ENCODE measurements at regions not wholly inside any gene's neighbourhood (a gene's known extent, or its start where the extent isn't known, plus 50 kb on each side); places are given as distances from the start of the nearest gene placed in this dataset.

DNA sequence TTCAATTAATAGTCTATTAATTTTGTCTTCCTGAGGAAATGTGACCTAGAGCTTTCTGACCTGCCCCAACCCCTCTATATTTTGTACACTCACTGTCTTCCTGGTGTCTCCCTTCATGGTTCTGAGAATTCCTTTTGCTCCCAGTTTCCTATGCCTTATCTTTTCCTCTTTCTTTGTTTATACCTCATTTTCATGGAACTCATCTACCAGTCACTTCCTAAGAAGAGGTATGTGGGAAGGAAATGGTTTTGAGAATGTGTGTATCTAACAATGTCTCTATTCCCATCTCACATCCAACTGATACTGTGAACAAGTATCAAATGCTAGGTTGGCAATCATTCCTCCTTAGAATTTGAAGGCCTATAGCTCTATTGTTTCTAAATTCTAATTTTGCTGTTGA, 245.1 kb upstream of the EGLN3 start:
- no peak for DNase-seq (ENCODE audit: low spot score)
- in situ Hi-C loops (cut with HindIII; ENCODE audit: low sequenced_read_pairs), result no loop called here

DNA sequence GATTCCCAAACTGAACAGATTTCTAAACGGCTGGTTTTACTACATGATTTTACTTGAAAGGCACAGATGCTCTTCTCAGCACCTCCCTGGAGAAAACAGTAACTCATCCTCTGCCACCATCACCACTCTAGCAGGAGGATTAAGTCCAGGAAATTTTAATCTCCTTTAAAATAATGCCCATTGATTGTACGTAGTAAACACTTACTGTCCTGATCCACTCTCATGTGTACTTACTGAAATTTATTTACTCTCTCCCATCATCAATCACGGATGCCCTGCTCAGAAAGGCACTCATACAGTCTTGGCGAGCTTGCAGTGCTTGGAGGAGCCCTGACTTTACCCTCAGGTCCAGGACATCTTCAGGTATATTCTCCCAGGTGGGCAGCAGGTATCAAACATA, 239.8 kb upstream of the EGLN3 start:
- in situ Hi-C loops (cut with HindIII; ENCODE audit: low sequenced_read_pairs), result no loop called here
- DNase-seq (ENCODE audit: low spot score), result no peak

- in situ Hi-C loops (cut with HindIII; ENCODE audit: low sequenced_read_pairs), result no loop called here
- DNase-seq (ENCODE audit: low spot score), result no peak
Observed at GRCh38 chr14:34189866-34190265, 239.0 kb upstream of the EGLN3 start.

GRCh38 chr14:34187519-34188044, 236.7 kb upstream of the EGLN3 start:
- no peak for DNase-seq (ENCODE audit: low spot score)
- in situ Hi-C loops (cut with HindIII; ENCODE audit: low sequenced_read_pairs), result no loop called here

DNA sequence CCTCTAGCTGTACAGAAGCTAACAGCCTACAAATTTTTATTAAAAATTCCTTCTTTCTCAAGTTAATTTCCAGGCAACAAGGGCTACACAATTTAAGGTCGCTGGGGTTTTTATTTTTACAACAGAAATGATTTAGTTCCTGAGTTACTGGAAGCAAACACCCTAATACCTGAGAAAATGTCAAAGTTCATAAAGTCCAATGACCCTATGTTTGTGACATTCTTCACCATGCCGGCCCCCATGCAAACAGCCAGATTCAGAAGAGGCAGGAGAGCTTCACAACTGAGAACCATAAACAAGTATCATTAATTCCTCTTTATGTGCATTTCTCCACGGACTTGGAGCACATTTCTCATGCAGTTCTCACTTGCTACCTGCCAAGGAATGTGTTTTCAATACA, 236.2 kb upstream of the EGLN3 start:
- DNase-seq (ENCODE audit: low spot score), result no peak
- in situ Hi-C loops (cut with HindIII; ENCODE audit: low sequenced_read_pairs), result no loop called here

GRCh38 chr14:34184126-34184525, 233.3 kb upstream of the EGLN3 start:
- no peak for DNase-seq (ENCODE audit: low spot score)
- in situ Hi-C loops (cut with HindIII; ENCODE audit: low sequenced_read_pairs), result no loop called here

- no peak for DNase-seq (ENCODE audit: low spot score)
- in situ Hi-C loops (cut with HindIII; ENCODE audit: low sequenced_read_pairs), result no loop called here
Observed at GRCh38 chr14:34183478-34183877, 232.6 kb upstream of the EGLN3 start.

DNA sequence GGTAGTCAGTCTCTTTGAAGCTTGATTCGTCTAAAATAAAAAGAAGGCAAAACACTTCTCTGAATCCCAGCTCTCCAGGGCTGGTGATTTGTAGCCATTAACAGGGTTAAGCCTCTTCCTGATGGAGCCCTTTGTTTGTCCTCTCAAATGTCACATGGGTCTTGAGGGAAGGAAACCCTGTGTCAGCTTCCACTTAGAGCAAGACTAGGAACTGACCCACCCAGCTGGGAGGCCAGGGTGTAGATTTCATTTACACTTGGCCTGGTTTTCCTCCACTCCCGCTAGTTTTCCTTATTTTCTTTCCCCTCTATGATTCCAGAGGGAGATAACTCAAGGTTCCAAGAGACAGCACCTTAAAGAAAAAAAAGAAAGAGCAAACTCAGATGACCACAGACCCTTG, 230.5 kb upstream of the EGLN3 start:
- DNase-seq (ENCODE audit: low spot score), result no peak
- in situ Hi-C loops (cut with HindIII; ENCODE audit: low sequenced_read_pairs), result no loop called here

DNA sequence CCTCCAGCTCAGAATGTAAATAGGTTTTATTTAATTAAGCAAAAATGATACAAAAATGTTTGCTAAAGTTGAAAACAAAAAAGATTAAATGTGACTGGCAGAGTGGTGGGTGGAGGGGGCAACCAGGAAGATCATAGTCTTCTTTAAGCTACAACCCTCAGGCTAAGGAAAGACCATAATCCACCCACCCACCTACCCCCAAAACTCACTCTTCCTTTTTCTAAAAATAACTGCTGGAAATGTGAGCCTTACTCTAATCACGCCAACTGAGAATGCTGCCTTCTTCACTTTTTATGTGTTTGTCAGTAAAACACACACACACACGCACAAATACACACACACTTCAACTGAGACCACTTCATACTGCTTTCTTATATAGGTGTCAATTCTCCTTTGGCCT, 230.0 kb upstream of the EGLN3 start:
- in situ Hi-C loops (cut with HindIII; ENCODE audit: low sequenced_read_pairs), result no loop called here
- DNase-seq (ENCODE audit: low spot score), result no peak

DNA sequence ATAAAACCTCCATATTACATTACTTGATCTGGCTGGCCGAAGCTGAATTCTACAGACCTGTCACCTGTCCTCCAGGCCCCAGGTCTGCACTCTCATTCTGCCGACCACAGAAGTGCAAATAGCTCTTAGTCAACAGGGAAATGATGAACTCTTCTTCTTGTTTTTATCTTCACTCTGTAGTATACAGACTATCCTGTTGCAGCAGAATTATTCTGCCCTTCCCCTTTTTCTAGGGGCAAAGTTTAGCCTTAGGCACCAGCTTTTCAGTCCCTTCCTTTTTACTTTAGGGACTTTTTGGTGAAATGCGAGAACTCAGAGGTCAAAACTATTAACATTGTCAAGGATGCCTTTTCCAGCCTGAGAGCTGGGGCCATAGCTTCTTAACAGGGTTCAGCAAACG, 229.6 kb upstream of the EGLN3 start:
- in situ Hi-C loops (cut with HindIII; ENCODE audit: low sequenced_read_pairs), result no loop called here
- no peak for DNase-seq (ENCODE audit: low spot score)

- DNase-seq (ENCODE audit: low spot score), result no peak
- in situ Hi-C loops (cut with HindIII; ENCODE audit: low sequenced_read_pairs), result no loop called here
Observed at GRCh38 chr14:34179727-34180126, 228.9 kb upstream of the EGLN3 start.

GRCh38 chr14:34177466-34177865, 226.6 kb upstream of the EGLN3 start:
- in situ Hi-C loops (cut with HindIII; ENCODE audit: low sequenced_read_pairs), result no loop called here

DNA sequence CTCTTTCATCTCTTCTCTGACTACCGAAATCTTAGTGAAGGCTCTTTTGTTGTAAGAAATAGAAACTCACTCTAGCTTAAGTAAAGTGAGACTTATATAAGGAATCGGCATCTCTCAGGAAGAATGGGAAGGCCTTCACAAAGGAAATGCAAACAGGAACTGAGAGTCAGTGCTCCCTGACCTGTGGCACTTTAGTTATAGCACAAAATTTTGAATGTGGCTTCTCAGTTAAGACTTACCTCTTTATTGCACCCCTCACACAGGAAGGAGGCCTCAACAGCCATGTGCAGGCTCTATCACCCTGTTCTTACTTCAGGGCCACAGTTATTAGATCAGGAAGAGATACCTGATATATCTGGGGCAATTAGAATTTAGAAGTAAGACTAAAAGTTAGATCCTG, 224.7 kb upstream of the EGLN3 start:
- DNase-seq (ENCODE audit: low spot score), result no peak
- in situ Hi-C loops (cut with HindIII; ENCODE audit: low sequenced_read_pairs), result no loop called here

More at GRCh38 chr14:34177466-34177865, 226.6 kb upstream of the EGLN3 start:
- no peak for DNase-seq (ENCODE audit: low spot score)

GRCh38 chr14:34174973-34175372, 224.1 kb upstream of the EGLN3 start:
- no peak for DNase-seq (ENCODE audit: low spot score)
- in situ Hi-C loops (cut with HindIII; ENCODE audit: low sequenced_read_pairs), result no loop called here

DNA sequence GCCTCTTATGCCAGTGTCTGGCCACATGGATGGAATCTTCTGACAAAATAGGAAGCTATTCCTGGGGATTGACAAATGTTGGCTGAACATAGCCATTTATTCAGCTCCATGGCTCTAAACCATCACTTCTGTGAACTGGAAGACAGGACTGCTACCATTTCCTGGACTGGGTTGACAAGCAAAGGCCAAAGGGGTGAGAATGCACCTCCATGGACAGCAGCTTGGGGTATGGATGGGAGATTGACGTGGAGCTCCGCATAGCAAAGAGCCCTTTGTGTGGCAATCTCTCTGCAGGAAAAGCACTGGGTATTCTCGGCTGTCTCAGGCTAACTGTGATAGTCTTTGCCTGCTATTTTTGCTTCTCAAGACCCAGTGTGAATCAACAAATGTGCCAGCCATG, 223.0 kb upstream of the EGLN3 start:
- in situ Hi-C loops (cut with HindIII; ENCODE audit: low sequenced_read_pairs), result no loop called here
- DNase-seq (ENCODE audit: low spot score), result no peak

DNA sequence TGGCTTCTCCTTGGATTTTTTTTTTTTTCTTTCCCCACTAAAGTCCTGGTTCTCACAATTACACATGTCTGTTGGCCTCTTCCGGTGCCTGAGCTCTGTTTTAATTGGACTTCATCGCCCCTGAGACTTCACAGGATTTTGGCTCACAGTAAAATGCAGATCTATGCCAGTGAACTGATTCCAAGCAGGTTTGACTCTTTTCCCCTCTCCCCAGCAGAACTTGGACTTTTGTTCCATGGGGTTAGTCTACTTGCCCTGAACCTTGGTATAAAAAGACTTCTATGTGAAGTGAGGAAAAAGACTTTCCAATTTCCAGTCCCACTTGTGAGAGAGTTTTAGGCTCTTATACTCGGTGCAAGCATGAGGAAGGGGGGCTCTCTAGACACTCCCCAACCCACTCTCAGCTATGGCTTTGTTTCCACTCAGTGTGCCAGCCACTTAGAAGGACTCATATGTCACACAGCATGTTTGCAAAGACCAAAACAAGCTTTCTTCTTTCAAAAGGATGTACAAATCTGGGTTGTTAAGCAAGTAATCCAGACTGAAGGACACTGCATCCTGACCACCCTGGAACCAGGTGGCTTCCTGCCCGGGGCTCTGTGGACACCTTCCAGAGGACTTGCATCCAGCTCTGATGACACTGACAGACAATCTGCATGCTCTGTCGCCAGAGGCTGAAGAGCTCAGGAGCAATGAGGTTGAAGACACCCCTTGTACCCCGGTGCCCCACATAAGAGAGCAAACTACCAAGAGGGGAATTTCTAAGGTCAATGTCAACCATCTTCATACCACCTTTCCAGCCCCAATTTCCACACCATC, 221.9 kb upstream of the EGLN3 start:
- in situ Hi-C loops (cut with HindIII; ENCODE audit: low sequenced_read_pairs), result no loop called here
- DNase-seq (ENCODE audit: low spot score), result no peak

DNA sequence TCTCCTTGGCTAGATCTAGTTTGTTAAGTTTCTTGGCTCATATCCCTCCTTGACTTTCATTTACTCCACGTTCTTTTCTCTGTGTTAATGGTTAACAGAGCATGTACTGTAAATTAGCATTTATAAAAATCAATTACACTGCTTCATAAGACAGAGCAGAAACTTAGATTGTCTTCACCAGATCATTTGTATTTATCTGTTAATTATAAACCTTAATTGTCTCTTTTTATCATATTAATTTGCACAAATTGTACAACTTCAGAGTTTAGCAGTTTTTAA, 221.2 kb upstream of the EGLN3 start:
- in situ Hi-C loops (cut with HindIII; ENCODE audit: low sequenced_read_pairs), result no loop called here
- DNase-seq (ENCODE audit: low spot score), result no peak

DNA sequence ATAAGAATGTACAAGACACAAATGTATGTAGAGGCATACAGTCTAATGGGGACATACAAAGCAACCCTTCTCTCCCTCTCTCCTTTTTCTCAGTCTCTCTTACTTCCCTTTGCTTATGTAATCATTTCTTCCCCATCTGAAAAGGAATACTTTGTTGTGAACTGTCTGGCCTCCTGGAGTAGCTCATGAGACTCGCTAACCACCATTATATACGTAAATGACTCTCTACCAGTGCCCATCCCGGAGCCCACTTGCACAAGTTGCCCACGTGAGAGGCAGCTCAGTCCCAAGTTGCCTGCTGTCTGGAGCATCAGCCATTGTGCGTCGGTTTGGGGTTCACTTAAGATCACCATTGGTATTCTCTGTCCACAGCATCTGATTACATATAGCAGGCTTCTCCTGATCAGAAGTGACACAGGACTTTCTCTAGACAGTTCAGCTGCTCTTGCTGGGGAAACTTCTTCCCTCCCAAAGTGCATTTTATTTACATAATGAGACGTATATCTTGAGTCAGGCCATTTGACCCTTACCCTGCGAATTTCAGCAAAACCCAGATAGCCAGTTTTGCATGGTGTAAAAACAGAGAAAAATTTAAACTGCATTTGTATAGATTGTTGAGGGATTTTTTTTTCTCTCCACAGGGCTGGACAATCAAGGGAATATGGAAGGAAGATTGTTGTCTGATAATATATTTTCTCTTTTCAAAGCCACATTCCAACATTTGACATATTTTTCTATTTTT, 220.7 kb upstream of the EGLN3 start:
- in situ Hi-C loops (cut with HindIII; ENCODE audit: low sequenced_read_pairs), result no loop called here
- DNase-seq (ENCODE audit: low spot score), result no peak

DNA sequence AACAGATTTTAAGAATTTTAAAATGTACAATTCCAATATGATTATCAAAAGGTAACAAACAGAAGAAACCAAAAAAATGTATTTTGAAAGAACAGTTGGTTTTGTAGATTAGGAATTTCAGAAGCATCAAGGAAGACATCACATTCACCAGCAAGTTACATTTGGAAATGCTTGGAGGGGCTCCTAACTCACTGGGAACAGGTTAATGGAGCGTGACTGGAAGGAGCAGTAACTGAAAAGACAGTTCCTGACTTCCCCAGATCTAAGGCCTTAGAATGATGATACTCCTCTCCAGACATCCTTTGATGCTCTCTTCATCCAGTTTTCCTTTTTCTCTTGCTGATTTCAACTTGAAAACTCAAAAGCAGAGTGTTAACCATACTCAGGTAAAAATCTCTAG, 220.0 kb upstream of the EGLN3 start:
- in situ Hi-C loops (cut with HindIII; ENCODE audit: low sequenced_read_pairs), result no loop called here
- no peak for DNase-seq (ENCODE audit: low spot score)

- in situ Hi-C loops (cut with HindIII; ENCODE audit: low sequenced_read_pairs), result no loop called here
- DNase-seq (ENCODE audit: low spot score), result no peak
Observed at GRCh38 chr14:34169561-34169960, 218.7 kb upstream of the EGLN3 start.

GRCh38 chr14:34168656-34169055, 217.8 kb upstream of the EGLN3 start:
- in situ Hi-C loops (cut with HindIII; ENCODE audit: low sequenced_read_pairs), result no loop called here
- no peak for DNase-seq (ENCODE audit: low spot score)
